ENCODE measurements at regions not wholly inside any gene's neighbourhood (a gene's known extent, or its start where the extent isn't known, plus 50 kb on each side); places are given as distances from the start of the nearest gene placed in this dataset.

DNA sequence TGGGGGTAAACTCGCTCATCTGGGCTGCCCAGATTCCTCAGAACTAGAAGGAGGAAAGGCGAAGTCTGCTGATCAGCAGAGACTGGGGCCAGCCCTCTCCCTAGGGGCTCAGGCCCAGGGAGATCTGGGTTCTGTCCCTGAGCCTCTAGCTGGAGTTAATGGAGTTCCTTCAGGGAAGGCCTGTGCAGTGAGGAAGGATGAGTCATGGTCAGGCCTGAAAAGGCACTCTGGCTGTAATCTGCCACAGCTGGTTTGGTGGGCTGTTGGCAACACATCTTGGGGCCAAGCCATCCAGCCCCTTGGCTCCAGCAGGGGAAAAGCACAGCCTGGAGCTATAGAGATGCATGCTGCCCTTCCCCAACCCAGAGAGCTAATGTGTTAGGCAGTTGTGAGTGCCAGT lies 459.6 kb downstream of the PRELID2 start:
- 83 to 85% methylated on average over 2 of the region's 2 CpGs for WGBS, 2 donors
- no peak overlapping the region for H3K27ac ChIP-seq (ENCODE audit: low read depth in 1 of 2, low read length in 1 of 2)
- no peaks in the 10 kb centered on the region for H3K27me3 ChIP-seq (ENCODE audit: control insufficient read depth in 3 of 3, insufficient read depth in 3 of 3, low read length in 2 of 3)
- H3K4me1 ChIP-seq (ENCODE audit: control insufficient read depth in 5 of 5, insufficient read depth in 5 of 5, low read length in 5 of 5) = no peaks in the 10 kb centered on the region
- H3K9me3 ChIP-seq (ENCODE audit: control insufficient read depth in 4 of 4, insufficient read depth in 3 of 4, low read length in 3 of 4) = peaks cover 0 to 18% (median 8%) of the 10 kb centered on the region in 4 donors
- TF ChIP-seq CTCF (IDR thresholded peaks at IDR 0.05; ENCODE audit: control extremely low read depth, extremely low read depth) = no peak
- no peak for DNase-seq
- ATAC-seq (ENCODE audit: insufficient read depth, low FRiP score) = no peak
- no peak overlapping the region for H3K9ac ChIP-seq (ENCODE audit: insufficient read depth in 1 of 2, low read length in 2 of 2)
- no peaks in the 10 kb centered on the region for H3K36me3 ChIP-seq (ENCODE audit: control insufficient read depth in 4 of 4, insufficient read depth in 4 of 4, low read length in 4 of 4)
- H3K4me3 ChIP-seq = no peak overlapping the region

DNA sequence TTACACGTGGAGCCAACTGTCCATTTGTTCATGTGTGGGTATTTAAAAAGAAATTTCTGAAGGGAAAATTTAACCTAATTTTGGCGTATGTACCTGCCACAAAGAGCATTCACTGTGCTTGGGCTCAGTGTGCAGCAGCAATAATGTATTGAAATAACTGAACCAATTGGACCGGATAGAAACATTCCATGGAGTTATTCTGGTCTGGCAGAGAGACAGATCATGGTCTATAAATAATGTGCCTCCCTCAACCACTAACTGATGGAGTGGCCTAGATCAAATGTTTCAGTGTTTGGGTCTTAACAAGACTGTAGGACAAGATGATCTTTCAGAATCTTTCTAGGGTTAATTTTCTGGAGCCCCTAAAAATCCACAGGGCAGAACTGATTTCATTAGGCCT lies 469.7 kb downstream of the PRELID2 start:
- DNase-seq = no peak
- no peak for TF ChIP-seq CTCF (IDR thresholded peaks at IDR 0.05; ENCODE audit: control extremely low read depth, extremely low read depth)

DNA sequence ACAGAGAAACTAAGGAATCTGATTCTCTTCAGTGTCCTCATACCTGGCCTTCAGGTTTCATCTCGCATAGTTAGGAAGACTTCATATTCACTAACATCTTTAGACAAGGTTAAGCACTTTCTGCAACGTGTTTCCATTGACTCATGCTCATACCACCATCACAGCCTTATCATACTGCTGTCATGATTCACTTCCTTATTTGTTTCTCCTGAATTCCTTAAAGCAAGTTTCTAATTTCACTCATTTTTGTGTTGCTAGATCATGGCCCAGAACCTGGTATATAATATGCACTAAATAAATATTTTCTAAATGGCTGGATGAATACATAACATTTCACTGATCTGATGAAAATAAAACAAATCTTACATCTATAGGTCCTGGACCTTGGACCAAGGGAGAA lies 472.9 kb downstream of the PRELID2 start:
- no peak for ATAC-seq (ENCODE audit: insufficient read depth, low FRiP score)

More for the DNA sequence above, 469.7 kb downstream of the PRELID2 start:
- Histone ChIP-seq H3K4me1 (ENCODE audit: control insufficient read depth in 5 of 5, insufficient read depth in 5 of 5, low read length in 5 of 5) (no peaks in the 10 kb centered on the region), H3K27ac (ENCODE audit: low read depth in 1 of 2, low read length in 1 of 2) (no peak overlapping the region), H3K36me3 (ENCODE audit: control insufficient read depth in 4 of 4, insufficient read depth in 4 of 4, low read length in 4 of 4) (no peaks in the 10 kb centered on the region), H3K27me3 (ENCODE audit: control insufficient read depth in 3 of 3, insufficient read depth in 3 of 3, low read length in 2 of 3) (no peaks in the 10 kb centered on the region), H3K9me3 (ENCODE audit: control insufficient read depth in 4 of 4, insufficient read depth in 3 of 4, low read length in 3 of 4) (peaks cover 0 to 4% (median 0%) of the 10 kb centered on the region in 4 donors), H3K4me3 (no peak overlapping the region), H3K9ac (ENCODE audit: insufficient read depth in 1 of 2, low read length in 2 of 2) (no peak overlapping the region)
- 70 to 77% methylated on average over 3 of the region's 3 CpGs for WGBS, 2 donors
- ATAC-seq (ENCODE audit: insufficient read depth, low FRiP score) = no peak

More for the DNA sequence above, 472.9 kb downstream of the PRELID2 start:
- H3K36me3 ChIP-seq (ENCODE audit: control insufficient read depth in 4 of 4, insufficient read depth in 4 of 4, low read length in 4 of 4) = no peaks in the 10 kb centered on the region
- no peak for DNase-seq
- H3K9me3 ChIP-seq (ENCODE audit: control insufficient read depth in 4 of 4, insufficient read depth in 3 of 4, low read length in 3 of 4) = peaks cover 0 to 5% (median 0%) of the 10 kb centered on the region in 4 donors
- H3K27me3 ChIP-seq (ENCODE audit: control insufficient read depth in 3 of 3, insufficient read depth in 3 of 3, low read length in 2 of 3) = no peaks in the 10 kb centered on the region
- H3K9ac ChIP-seq (ENCODE audit: insufficient read depth in 1 of 2, low read length in 2 of 2) = no peak overlapping the region
- H3K4me3 ChIP-seq = no peak overlapping the region
- no peak for TF ChIP-seq CTCF (IDR thresholded peaks at IDR 0.05; ENCODE audit: control extremely low read depth, extremely low read depth)
- no peaks in the 10 kb centered on the region for H3K4me1 ChIP-seq (ENCODE audit: control insufficient read depth in 5 of 5, insufficient read depth in 5 of 5, low read length in 5 of 5)
- H3K27ac ChIP-seq (ENCODE audit: low read depth in 1 of 2, low read length in 1 of 2) = no peak overlapping the region
- WGBS, 2 donors = 67 to 68% methylated on average over 2 of the region's 2 CpGs

Data from lung (tissue), 11 donors.